NT2/D1 (cell line): ENCODE measurements at regions not wholly inside any gene's neighbourhood (a gene's known extent, or its start where the extent isn't known, plus 50 kb on each side); places are given as distances from the start of the nearest gene placed in this dataset.

Experiments
- YY1 ChIP-seq: IDR thresholded peaks from 2 replicates; pipeline ENCODE4 v1.6.1; 2011; ENCODE audit not compliant: insufficient read length, insufficient read depth
- ZNF274 ChIP-seq: IDR thresholded peaks from 2 replicates; pipeline ENCODE4 v1.6.1; 2011; ENCODE audit warnings: mild to moderate bottlenecking, low read depth, low read length

DNA sequence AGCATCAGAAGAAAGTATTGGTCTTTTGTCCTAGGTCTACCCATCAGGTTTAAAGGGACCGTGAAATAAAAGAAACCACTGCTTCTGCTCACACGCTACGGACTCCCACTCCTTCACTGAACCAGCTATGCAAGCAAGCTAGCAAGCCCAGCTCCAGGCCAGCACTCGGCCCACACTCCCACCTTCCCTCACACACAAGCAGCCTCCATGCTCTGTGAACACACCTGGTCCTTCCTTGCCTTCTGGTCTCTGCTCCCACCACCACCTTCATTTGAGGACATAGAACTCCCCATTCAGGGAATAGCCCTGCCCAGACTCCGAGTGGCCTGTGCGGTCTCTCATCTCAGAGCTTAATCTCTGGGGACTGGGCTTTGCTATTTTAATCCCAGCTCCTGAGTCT lies 436.4 kb upstream of the CDH4 start:
- TF ChIP-seq YY1 (no peak), ZNF274 (no peak)
